Vagina (tissue), 2 donors: ENCODE measurements at regions not wholly inside any gene's neighbourhood (a gene's known extent, or its start where the extent isn't known, plus 50 kb on each side); places are given as distances from the start of the nearest gene placed in this dataset.

Source experiments
- POLR2A ChIP-seq, 2 donors: fragments of 450-650 bp; IDR thresholded peaks; one replicate each; pipeline ENCODE4 v1.6.1; 2017; ENCODE audit warnings: antibody characterized with exemption in 2 of 2, mild to moderate bottlenecking in 2 of 2, moderate library complexity in 2 of 2
- POLR2AphosphoS5 ChIP-seq, 2 donors: sonication (generic); formaldehyde crosslinking; IDR thresholded peaks; one replicate each; pipeline ENCODE4 v1.9.0; 2017; ENCODE audit warnings: antibody characterized with exemption in 2 of 2, mild to moderate bottlenecking in 2 of 2, low read depth in 1 of 2; ENCODE audit not compliant: insufficient read depth in 1 of 2
- TF ChIP-seq, protein P1 (sequence below), 3 experiments: fragments of 450-650 bp in 2 of 3; fragments of 200-600 bp in 1 of 3; sonication (generic) in 1 of 3; IDR thresholded peaks; one replicate each; pipeline ENCODE4 v1.5.1; 2017 to 2019; ENCODE audit warnings: antibody characterized with exemption in 3 of 3, mild to moderate bottlenecking in 2 of 3, moderate library complexity in 2 of 3

DNA sequence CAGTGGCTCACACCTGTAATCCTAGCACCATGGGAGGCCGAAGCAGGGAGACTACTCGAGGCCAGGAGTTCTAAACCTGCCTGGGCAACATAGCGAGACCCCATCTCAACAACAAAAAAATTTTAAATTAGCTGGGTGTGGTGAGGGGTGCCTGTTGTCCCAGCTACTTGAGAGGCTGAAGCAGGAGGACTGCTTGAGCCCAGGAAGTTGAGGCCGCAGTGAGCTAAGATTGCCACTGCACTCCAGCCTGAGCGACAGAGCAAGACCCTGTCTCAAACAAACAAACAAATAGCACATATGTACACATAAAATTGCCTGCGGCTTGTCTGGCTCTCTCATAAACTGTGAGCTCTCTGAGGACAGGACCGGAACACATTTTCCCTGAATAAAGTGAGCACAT lies 106.3 kb downstream of the BANF2 start:
- TF ChIP-seq, protein P1, sequence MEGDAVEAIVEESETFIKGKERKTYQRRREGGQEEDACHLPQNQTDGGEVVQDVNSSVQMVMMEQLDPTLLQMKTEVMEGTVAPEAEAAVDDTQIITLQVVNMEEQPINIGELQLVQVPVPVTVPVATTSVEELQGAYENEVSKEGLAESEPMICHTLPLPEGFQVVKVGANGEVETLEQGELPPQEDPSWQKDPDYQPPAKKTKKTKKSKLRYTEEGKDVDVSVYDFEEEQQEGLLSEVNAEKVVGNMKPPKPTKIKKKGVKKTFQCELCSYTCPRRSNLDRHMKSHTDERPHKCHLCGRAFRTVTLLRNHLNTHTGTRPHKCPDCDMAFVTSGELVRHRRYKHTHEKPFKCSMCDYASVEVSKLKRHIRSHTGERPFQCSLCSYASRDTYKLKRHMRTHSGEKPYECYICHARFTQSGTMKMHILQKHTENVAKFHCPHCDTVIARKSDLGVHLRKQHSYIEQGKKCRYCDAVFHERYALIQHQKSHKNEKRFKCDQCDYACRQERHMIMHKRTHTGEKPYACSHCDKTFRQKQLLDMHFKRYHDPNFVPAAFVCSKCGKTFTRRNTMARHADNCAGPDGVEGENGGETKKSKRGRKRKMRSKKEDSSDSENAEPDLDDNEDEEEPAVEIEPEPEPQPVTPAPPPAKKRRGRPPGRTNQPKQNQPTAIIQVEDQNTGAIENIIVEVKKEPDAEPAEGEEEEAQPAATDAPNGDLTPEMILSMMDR (IDR thresholded peaks at IDR 0.05), result no peak
- TF ChIP-seq POLR2A (IDR thresholded peaks at IDR 0.05), result no peak
- no peak for TF ChIP-seq POLR2AphosphoS5 (IDR thresholded peaks at IDR 0.05; ENCODE audit: insufficient read depth in 1 of 2, low read depth in 1 of 2)
